ENCODE measurements at regions not wholly inside any gene's neighbourhood (a gene's known extent, or its start where the extent isn't known, plus 50 kb on each side); places are given as distances from the start of the nearest gene placed in this dataset.
"Not testable (repeated sequence)": the region's sequence is repeated elsewhere in the genome, so short reads cannot be mapped to it uniquely, and the experiment has no call there.

DNA sequence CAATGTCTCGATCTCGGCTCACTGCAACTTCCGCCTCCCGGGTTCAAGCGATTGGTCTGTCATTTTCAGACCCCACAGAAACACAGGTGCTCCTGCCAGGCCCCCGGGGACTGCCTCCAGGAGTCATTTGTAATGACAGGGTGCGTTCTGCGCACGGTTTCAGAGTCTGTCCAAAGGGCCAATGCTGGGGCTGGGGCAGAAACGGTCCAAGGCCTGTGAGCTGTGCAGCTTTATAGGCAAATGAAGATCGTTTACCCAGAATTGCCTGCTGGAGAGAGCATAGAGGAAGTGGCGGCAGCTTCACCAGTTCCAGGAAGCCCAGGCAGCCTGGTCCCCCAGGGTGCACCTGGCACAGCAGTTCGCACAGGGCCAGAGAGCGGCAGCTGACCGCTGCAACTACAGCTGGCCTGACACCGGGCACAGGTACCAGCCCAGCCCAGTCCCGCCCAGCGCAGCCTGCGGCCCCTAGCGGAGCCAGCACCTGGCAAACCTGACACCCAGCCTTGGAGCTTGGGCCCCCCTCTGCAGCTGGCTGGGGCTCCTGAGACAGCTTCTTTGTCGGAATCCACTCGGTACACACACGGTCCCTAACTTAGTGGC lies 92.4 kb upstream of the METTL9 start (continued):
- peak; percentile 45 for TF ChIP-seq MEF2B (IDR thresholded peaks at IDR 0.05; ENCODE audit: partially characterized antibody, poor library complexity, severe bottlenecking)
- TF ChIP-seq SPI1 (IDR thresholded peaks at IDR 0.05; ENCODE audit: borderline replicate concordance, insufficient read depth, low read depth, low read length), result peak; percentile 83
- TF ChIP-seq, protein P1, sequence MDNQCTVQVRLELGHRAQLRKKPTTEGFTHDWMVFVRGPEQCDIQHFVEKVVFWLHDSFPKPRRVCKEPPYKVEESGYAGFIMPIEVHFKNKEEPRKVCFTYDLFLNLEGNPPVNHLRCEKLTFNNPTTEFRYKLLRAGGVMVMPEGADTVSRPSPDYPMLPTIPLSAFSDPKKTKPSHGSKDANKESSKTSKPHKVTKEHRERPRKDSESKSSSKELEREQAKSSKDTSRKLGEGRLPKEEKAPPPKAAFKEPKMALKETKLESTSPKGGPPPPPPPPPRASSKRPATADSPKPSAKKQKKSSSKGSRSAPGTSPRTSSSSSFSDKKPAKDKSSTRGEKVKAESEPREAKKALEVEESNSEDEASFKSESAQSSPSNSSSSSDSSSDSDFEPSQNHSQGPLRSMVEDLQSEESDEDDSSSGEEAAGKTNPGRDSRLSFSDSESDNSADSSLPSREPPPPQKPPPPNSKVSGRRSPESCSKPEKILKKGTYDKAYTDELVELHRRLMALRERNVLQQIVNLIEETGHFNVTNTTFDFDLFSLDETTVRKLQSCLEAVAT (IDR thresholded peaks at IDR 0.05), result peak; percentile 66; the same call in 1 of the 2 replicates
- peak; percentile 88 for TF ChIP-seq GATAD2B (conservative IDR thresholded peaks at IDR 0.05; ENCODE audit: low read depth)
- TF ChIP-seq TCF3 (IDR thresholded peaks at IDR 0.05; ENCODE audit: borderline replicate concordance, insufficient read depth, low read depth, low read length), result peak; percentile 58; the same call in 1 of the 2 replicates
- TF ChIP-seq, protein P2, sequence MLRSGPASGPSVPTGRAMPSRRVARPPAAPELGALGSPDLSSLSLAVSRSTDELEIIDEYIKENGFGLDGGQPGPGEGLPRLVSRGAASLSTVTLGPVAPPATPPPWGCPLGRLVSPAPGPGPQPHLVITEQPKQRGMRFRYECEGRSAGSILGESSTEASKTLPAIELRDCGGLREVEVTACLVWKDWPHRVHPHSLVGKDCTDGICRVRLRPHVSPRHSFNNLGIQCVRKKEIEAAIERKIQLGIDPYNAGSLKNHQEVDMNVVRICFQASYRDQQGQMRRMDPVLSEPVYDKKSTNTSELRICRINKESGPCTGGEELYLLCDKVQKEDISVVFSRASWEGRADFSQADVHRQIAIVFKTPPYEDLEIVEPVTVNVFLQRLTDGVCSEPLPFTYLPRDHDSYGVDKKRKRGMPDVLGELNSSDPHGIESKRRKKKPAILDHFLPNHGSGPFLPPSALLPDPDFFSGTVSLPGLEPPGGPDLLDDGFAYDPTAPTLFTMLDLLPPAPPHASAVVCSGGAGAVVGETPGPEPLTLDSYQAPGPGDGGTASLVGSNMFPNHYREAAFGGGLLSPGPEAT (IDR thresholded peaks at IDR 0.05; ENCODE audit: low read depth), result 0 out of 2 replicates have a peak, but pooled peaks have one; percentile 28
- peak; percentile 26; the same call in 1 of the 2 replicates for TF ChIP-seq SMARCA5 (IDR thresholded peaks at IDR 0.05)
- TF ChIP-seq BHLHE40 (IDR thresholded peaks at IDR 0.05; ENCODE audit: borderline replicate concordance in 1 of 2, low read depth in 2 of 2, low read length in 1 of 2), result peak in 1 of 2 experiments; percentile 46; a peak in 1 of 4 replicates
- TF ChIP-seq, protein P3, sequence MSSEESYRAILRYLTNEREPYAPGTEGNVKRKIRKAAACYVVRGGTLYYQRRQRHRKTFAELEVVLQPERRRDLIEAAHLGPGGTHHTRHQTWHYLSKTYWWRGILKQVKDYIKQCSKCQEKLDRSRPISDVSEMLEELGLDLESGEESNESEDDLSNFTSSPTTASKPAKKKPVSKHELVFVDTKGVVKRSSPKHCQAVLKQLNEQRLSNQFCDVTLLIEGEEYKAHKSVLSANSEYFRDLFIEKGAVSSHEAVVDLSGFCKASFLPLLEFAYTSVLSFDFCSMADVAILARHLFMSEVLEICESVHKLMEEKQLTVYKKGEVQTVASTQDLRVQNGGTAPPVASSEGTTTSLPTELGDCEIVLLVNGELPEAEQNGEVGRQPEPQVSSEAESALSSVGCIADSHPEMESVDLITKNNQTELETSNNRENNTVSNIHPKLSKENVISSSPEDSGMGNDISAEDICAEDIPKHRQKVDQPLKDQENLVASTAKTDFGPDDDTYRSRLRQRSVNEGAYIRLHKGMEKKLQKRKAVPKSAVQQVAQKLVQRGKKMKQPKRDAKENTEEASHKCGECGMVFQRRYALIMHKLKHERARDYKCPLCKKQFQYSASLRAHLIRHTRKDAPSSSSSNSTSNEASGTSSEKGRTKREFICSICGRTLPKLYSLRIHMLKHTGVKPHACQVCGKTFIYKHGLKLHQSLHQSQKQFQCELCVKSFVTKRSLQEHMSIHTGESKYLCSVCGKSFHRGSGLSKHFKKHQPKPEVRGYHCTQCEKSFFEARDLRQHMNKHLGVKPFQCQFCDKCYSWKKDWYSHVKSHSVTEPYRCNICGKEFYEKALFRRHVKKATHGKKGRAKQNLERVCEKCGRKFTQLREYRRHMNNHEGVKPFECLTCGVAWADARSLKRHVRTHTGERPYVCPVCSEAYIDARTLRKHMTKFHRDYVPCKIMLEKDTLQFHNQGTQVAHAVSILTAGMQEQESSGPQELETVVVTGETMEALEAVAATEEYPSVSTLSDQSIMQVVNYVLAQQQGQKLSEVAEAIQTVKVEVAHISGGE (CRISPR knock-in tag; IDR thresholded peaks at IDR 0.05), result 0 out of 2 replicates have a peak, but pooled peaks have one; percentile 7

DNA sequence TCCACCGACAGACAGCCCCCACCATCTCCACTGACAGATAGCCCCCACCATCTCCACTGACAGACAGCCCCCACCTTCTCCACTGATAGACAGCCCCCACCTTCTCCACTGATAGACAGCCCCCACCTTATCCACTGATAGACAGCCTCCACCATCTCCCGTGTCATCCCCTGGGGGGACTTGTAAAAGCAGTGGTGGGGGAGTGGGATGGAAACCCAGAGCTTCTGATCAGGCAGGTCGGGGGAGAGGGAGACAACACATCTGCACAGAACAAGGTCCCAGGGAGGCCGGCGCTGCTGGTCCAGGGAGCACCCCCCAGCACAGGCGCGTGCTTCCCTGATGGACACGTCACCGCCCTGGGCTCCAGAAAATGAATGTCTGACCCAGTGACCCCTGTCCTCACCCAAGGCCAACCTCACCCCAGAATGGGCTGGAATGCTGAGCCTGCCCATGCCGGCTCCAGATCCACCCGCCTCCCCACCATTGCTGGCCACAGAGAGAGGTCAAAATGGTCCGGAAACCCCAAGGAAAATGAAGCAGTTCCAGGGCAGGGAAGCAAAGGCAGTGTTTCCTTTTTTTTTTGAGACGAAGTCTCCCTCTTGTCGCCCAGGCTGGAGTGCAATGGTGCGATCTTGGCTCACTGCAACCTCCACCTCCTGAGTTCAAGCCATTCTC lies 91.6 kb upstream of the METTL9 start:
- ChIA-PET RAD21 (ENCODE audit: unreplicated experiment) (interaction anchor here (1.4 kb wide), 1 partner anchor 8 kb away, joined by 3 read pairs; no protein-coding TSS in a partner anchor), CTCF (interaction anchor here (0.7 kb wide), 1 partner anchor 318 kb away, joined by 3 read pairs; no protein-coding TSS in a partner anchor), POLR2A (interaction anchor here (0.5 kb wide), 1 partner anchor 684 kb away, joined by 3 read pairs; no protein-coding TSS in a partner anchor)
- H3K27ac ChIP-seq (ENCODE audit: control insufficient read depth, insufficient read depth), result peak overlapping the region; percentile 69
- peak overlapping the region; percentile 11; the same call in 1 of the 2 replicates for H3K9ac ChIP-seq (ENCODE audit: control insufficient read depth, insufficient read depth, low read length)
- H4K20me1 ChIP-seq (ENCODE audit: control insufficient read depth, insufficient read depth); intact Hi-C loops (cut with micrococcal nuclease; ENCODE audit: unreplicated experiment); H3K27me3 ChIP-seq (replicated peaks in 1 of 2; ENCODE audit: control insufficient read depth in 2 of 2, insufficient read depth in 2 of 2, low read length in 1 of 2); in situ Hi-C loops (cut with MboI); SMC1A ChIA-PET (ENCODE audit: uncharacterized antibody, unreplicated experiment); H2AFZ ChIP-seq (ENCODE audit: control insufficient read depth, low read depth, low read length); DNase-seq (ENCODE audit: low read depth, low spot score); FAIRE-seq; BruUV-seq (replicated peaks); ATAC-seq; H3K9me3 ChIP-seq (replicated peaks; ENCODE audit: control insufficient read depth, insufficient read depth, low read length): not testable (repeated sequence)
- H3K36me3 ChIP-seq (ENCODE audit: control insufficient read depth in 2 of 2, insufficient read depth in 2 of 2, low read length in 1 of 2), result peaks cover 9 to 17% of the 10 kb centered on the region in 2 experiments; a peak in 3 of 4 replicates
- peak overlapping the region; percentile 86 for H3K4me2 ChIP-seq (ENCODE audit: control insufficient read depth, insufficient read depth)
- H3K4me3 ChIP-seq, result peak overlapping the region; percentile 49
- peaks cover 85% of the 10 kb centered on the region for H3K79me2 ChIP-seq (ENCODE audit: control insufficient read depth, insufficient read depth, low read length)
- 43% methylated on average over 15 of the region's 15 CpGs for WGBS (ENCODE audit: insufficient coverage, insufficient replicate concordance, low lambda C conversion rate, missing lambda C conversion rate)
- peaks cover 40% of the 10 kb centered on the region for H3K4me1 ChIP-seq (ENCODE audit: control insufficient read depth, insufficient read depth, low read length)

Data from GM12878 (cell line).